ENCODE measurements at regions not wholly inside any gene's neighbourhood (a gene's known extent, or its start where the extent isn't known, plus 50 kb on each side); places are given as distances from the start of the nearest gene placed in this dataset.

- no peak for DNase-seq (ENCODE audit: low read depth in 2 of 2)
Measured at GRCh38 chr13:39858794-39859193, 203.3 kb downstream of the COG6 start.

- no peak for DNase-seq (ENCODE audit: low read depth in 2 of 2)
Measured at GRCh38 chr13:39859898-39860297, 204.4 kb downstream of the COG6 start.

- no peak for DNase-seq (ENCODE audit: low read depth in 2 of 2)
Measured at GRCh38 chr13:39862900-39863299, 207.4 kb downstream of the COG6 start.

GRCh38 chr13:39864221-39864620 lies 208.8 kb downstream of the COG6 start:
- DNase-seq (ENCODE audit: low read depth in 2 of 2), result no peak

- DNase-seq (ENCODE audit: low read depth in 2 of 2), result no peak
Measured at GRCh38 chr13:39866722-39867121, 211.3 kb downstream of the COG6 start.

GRCh38 chr13:39867807-39868206 lies 212.3 kb downstream of the COG6 start:
- no peak for DNase-seq (ENCODE audit: low read depth in 2 of 2)

GRCh38 chr13:39870197-39870747 lies 214.8 kb downstream of the COG6 start:
- DNase-seq (ENCODE audit: low read depth in 2 of 2), result no peak

GRCh38 chr13:39874331-39875053 lies 219.0 kb downstream of the COG6 start:
- DNase-seq (ENCODE audit: low read depth in 2 of 2), result no peak

GRCh38 chr13:39875111-39875987 lies 219.9 kb downstream of the COG6 start:
- no peak for DNase-seq (ENCODE audit: low read depth in 2 of 2)

GRCh38 chr13:39876258-39876657 lies 220.8 kb downstream of the COG6 start:
- DNase-seq (ENCODE audit: low read depth in 2 of 2), result peak; percentile 65 to 76

GRCh38 chr13:39877134-39877533 lies 221.7 kb downstream of the COG6 start:
- DNase-seq (ENCODE audit: low read depth in 2 of 2), result no peak

GRCh38 chr13:39879286-39880035 lies 224.0 kb downstream of the COG6 start:
- DNase-seq (ENCODE audit: low read depth in 2 of 2), result no peak

GRCh38 chr13:39881383-39881782 lies 225.9 kb downstream of the COG6 start:
- DNase-seq (ENCODE audit: low read depth in 2 of 2), result no peak

GRCh38 chr13:39881887-39882286 lies 226.4 kb downstream of the COG6 start:
- DNase-seq (ENCODE audit: low read depth in 2 of 2), result peak in 1 of 2 experiments; percentile 54

- no peak for DNase-seq (ENCODE audit: low read depth in 2 of 2)
Measured at GRCh38 chr13:39884166-39884565, 228.7 kb downstream of the COG6 start.

GRCh38 chr13:39886336-39886735 lies 230.9 kb downstream of the COG6 start:
- no peak for DNase-seq (ENCODE audit: low read depth in 2 of 2)

GRCh38 chr13:39887387-39887786 lies 231.9 kb downstream of the COG6 start:
- no peak for DNase-seq (ENCODE audit: low read depth in 2 of 2)

- DNase-seq (ENCODE audit: low read depth in 2 of 2), result no peak
Measured at GRCh38 chr13:39888865-39889810, 233.7 kb downstream of the COG6 start.

- no peak for DNase-seq (ENCODE audit: low read depth in 2 of 2)
Measured at GRCh38 chr13:39890537-39890936, 235.1 kb downstream of the COG6 start.

- peak in 1 of 2 experiments; percentile 55 for DNase-seq (ENCODE audit: low read depth in 2 of 2)
Measured at GRCh38 chr13:39892721-39893685, 237.5 kb downstream of the COG6 start.

Measured in fibroblast of skin of left biceps (primary cell).